Osteocyte (in vitro differentiated cells): ENCODE measurements at regions not wholly inside any gene's neighbourhood (a gene's known extent, or its start where the extent isn't known, plus 50 kb on each side); places are given as distances from the start of the nearest gene placed in this dataset.
"Not testable (repeated sequence)": the region's sequence is repeated elsewhere in the genome, so short reads cannot be mapped to it uniquely, and the experiment has no call there.

ENCODE experiments used
- DNase-seq: peaks from one replicate; pipeline ENCODE4 v3.0.0; 2021; ENCODE audit warnings: mixed read lengths; ENCODE audit not compliant: unreplicated experiment; ENCODE audit errors: extremely low spot score
- H3K27ac Mint-ChIP-seq: one replicate; pipeline ENCODE4 v1.8.0; 2021; ENCODE audit warnings: mild to moderate bottlenecking, mixed read lengths; ENCODE audit not compliant: unreplicated experiment
- H3K27me3 Mint-ChIP-seq: one replicate; pipeline ENCODE4 v1.8.0; 2021; ENCODE audit warnings: mixed read lengths; ENCODE audit not compliant: unreplicated experiment
- H3K36me3 Mint-ChIP-seq: one replicate; pipeline ENCODE4 v1.8.0; 2021; ENCODE audit warnings: mixed read lengths; ENCODE audit not compliant: unreplicated experiment
- H3K4me1 Mint-ChIP-seq: one replicate; pipeline ENCODE4 v1.8.0; 2021; ENCODE audit warnings: mixed read lengths; ENCODE audit not compliant: unreplicated experiment
- H3K4me3 Mint-ChIP-seq: one replicate; pipeline ENCODE4 v1.8.0; 2021; ENCODE audit warnings: mild to moderate bottlenecking, moderate library complexity, mixed read lengths; ENCODE audit not compliant: unreplicated experiment
- H3K9me3 Mint-ChIP-seq: one replicate; pipeline ENCODE4 v1.8.0; 2021; ENCODE audit warnings: mixed read lengths; ENCODE audit not compliant: unreplicated experiment
- TF ChIP-seq, protein P1 (sequence below): fragments of 200-600 bp; sonication (generic); IDR thresholded peaks from 2 replicates; pipeline ENCODE4 v1.5.0; 2021; ENCODE audit warnings: antibody characterized with exemption, mild to moderate bottlenecking, moderate library complexity

- H3K4me1 Mint-ChIP-seq = peaks cover 1% of the 10 kb centered on the region
- DNase-seq = no peak
- H3K36me3 Mint-ChIP-seq = no peaks in the 10 kb centered on the region
- TF ChIP-seq, protein P1, sequence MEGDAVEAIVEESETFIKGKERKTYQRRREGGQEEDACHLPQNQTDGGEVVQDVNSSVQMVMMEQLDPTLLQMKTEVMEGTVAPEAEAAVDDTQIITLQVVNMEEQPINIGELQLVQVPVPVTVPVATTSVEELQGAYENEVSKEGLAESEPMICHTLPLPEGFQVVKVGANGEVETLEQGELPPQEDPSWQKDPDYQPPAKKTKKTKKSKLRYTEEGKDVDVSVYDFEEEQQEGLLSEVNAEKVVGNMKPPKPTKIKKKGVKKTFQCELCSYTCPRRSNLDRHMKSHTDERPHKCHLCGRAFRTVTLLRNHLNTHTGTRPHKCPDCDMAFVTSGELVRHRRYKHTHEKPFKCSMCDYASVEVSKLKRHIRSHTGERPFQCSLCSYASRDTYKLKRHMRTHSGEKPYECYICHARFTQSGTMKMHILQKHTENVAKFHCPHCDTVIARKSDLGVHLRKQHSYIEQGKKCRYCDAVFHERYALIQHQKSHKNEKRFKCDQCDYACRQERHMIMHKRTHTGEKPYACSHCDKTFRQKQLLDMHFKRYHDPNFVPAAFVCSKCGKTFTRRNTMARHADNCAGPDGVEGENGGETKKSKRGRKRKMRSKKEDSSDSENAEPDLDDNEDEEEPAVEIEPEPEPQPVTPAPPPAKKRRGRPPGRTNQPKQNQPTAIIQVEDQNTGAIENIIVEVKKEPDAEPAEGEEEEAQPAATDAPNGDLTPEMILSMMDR = no peak
- H3K27ac Mint-ChIP-seq = no peak overlapping the region
- H3K9me3 Mint-ChIP-seq = no peaks in the 10 kb centered on the region
- H3K27me3 Mint-ChIP-seq = peaks cover 12% of the 10 kb centered on the region
- H3K4me3 Mint-ChIP-seq = no peak overlapping the region
These were observed 97.8 kb upstream of the MPP7 start for GRCh38 chr10:28400681-28401080.

- H3K36me3 Mint-ChIP-seq, H3K4me1 Mint-ChIP-seq, DNase-seq, H3K9me3 Mint-ChIP-seq, H3K27me3 Mint-ChIP-seq, H3K27ac Mint-ChIP-seq, H3K4me3 Mint-ChIP-seq: not testable (repeated sequence)
These were observed 99.8 kb upstream of the MPP7 start for GRCh38 chr10:28402611-28403073.

- Mint-ChIP-seq H3K27me3 (peaks cover 8% of the 10 kb centered on the region), H3K4me1 (no peaks in the 10 kb centered on the region), H3K4me3 (no peak overlapping the region), H3K27ac (no peak overlapping the region), H3K36me3 (no peaks in the 10 kb centered on the region), H3K9me3 (no peaks in the 10 kb centered on the region)
- DNase-seq = no peak
- TF ChIP-seq, protein P1 = no peak
These were observed 100.2 kb upstream of the MPP7 start for GRCh38 chr10:28403090-28403489.

DNA sequence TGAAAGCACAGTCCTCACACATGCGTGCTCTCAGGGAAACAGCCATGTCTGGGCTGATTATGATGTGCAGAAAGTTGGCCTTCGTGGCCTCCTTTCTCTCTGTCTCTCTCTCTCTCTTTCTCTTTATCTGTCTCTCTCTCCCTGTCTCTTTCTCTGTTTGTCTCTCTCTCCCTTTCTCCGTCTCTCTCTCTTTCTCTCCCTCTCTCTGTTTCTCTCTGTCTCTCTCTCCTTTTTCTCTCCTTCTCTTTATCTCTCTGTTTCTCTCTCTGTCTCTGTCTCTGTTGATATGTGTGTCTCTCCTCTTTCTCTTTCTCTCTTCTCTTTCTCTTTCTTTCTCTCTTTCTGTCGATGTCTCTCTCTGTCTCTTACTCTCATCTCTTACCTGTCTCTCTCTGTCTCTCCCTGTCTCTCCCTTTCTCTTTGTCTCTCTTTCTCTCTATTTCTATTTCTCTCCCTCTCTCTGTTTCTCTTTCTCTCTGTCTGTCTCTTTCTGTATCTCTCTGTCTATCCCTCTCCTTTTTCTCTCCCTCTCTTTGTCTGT is 105.4 kb upstream of the MPP7 start:
- no peak for DNase-seq
- Mint-ChIP-seq H3K27ac (no peak overlapping the region), H3K9me3 (no peaks in the 10 kb centered on the region), H3K4me1 (no peaks in the 10 kb centered on the region), H3K36me3 (no peaks in the 10 kb centered on the region), H3K4me3 (no peak overlapping the region), H3K27me3 (peaks cover 30% of the 10 kb centered on the region)
- TF ChIP-seq, protein P1 = no peak

DNA sequence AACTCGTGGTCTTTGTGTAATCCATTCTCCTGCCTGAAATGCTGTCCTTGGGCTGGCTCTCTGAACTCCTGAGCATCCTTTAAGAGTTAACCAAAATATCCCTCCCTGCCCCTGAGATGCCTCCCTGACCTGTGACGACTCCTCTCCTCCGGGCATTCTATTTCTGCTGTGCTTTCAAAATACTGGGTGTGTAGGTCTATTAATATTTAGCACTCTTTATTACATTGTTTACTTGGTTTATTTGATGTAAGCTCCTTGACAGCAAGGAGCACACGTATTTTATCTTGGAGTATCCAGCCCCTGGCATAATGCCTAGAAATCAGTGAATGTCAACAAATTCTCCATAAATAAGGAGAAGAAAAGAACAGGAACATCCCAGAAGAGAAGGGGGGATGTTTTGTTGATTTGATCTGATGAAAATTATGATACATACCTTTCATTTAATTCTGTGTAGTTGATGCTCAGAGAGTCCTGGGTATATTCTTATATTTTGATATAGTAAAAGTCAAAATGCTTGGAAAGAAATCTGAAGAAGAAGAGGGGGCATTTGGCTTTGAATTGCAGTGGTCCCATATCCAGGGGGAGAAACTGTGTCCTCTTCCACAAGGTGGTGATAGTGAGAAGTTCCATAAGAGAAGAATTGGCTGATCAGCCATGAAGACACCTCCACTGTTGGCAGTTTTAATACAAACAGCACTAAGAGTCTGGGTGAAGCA is 107.7 kb upstream of the MPP7 start:
- Mint-ChIP-seq H3K9me3 (no peaks in the 10 kb centered on the region), H3K36me3 (no peaks in the 10 kb centered on the region), H3K27ac (no peak overlapping the region), H3K4me1 (no peaks in the 10 kb centered on the region), H3K4me3 (no peak overlapping the region), H3K27me3 (peaks cover 28% of the 10 kb centered on the region)
- no peak for DNase-seq
- TF ChIP-seq, protein P1 = peak; percentile 28
